GM18873 (cell line): ENCODE measurements at regions not wholly inside any gene's neighbourhood (a gene's known extent, or its start where the extent isn't known, plus 50 kb on each side); places are given as distances from the start of the nearest gene placed in this dataset.

Experiments
- ATAC-seq: cut with Tn5 transposase; IDR thresholded peaks from one replicate; pipeline ENCODE4 v1.9.1; 2021; ENCODE audit warnings: mild to moderate bottlenecking, moderate library complexity, moderate number of reproducible peaks; ENCODE audit not compliant: unreplicated experiment, low FRiP score

GRCh38 chr10:83820033-83820432 lies 319.3 kb upstream of the GHITM start:
- ATAC-seq: no peak

GRCh38 chr10:83824099-83824498 lies 315.2 kb upstream of the GHITM start:
- no peak for ATAC-seq

DNA sequence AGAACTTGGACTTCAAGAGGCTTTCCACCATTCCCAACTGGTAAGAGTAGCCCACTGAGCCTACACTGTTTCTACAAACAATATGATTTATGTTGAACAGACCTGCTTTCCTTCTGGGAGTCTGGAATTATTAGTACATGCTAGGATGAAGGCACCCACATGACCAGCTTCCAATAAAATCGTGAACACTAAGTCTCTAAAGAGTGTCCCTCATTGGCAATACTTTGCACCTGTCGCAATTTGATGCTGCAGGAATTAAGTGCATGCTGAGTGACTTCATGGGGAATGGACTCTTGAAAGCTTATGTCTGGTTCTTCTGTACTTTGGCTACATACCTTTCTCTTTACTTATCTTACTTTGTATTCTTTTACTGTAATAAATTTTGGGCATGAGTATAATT lies 305.2 kb upstream of the GHITM start:
- no peak for ATAC-seq

- no peak for ATAC-seq
Observed at GRCh38 chr10:83835945-83836745, 303.2 kb upstream of the GHITM start.

- no peak for ATAC-seq
Observed at GRCh38 chr10:83848677-83849076, 290.6 kb upstream of the GHITM start.

DNA sequence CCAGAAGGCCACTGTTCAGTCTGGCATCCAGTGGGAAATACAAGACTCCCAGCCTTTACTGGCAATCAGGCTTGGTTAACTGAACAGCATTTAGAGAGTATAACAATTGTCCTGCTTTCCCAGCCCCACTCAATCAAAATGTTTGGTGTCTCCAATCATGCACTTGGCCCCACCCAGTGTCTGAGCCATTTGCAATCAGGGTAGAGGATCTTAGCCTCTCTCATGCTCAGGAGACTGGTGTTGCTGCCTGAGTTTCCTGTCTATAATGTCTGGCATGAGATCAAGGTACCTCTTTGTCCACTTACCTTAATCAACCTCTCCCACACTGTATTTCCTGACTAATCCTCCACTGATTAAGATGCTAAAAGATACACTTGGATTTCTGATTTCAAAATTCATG lies 290.2 kb upstream of the GHITM start:
- no peak for ATAC-seq

GRCh38 chr10:83852146-83852545 lies 287.2 kb upstream of the GHITM start:
- no peak for ATAC-seq

- no peak for ATAC-seq
Observed at GRCh38 chr10:83862723-83863122, 276.6 kb upstream of the GHITM start.

GRCh38 chr10:83863283-83863966 lies 275.9 kb upstream of the GHITM start:
- no peak for ATAC-seq

DNA sequence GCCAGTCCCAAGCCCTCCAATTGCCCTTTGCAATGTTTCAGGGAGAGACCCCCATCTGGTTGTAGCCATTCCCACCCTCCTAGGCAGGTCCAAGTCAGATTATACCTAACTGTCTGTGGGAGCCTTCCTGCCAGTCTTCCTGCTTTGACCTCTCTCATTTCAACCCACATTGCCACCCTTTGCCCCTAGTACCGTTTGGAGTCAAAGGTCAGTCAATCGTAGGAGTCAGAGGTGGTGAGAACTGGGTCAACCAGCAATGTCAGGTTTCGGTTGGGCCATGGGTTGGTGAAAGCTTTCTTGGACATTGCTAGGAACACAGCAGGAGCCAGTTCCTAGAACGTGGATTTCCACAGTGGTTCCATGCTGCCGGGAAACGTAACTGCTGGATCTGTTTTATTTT lies 269.4 kb upstream of the GHITM start:
- ATAC-seq: no peak

- ATAC-seq: peak; percentile 91
Observed at GRCh38 chr10:83871187-83872081, 267.9 kb upstream of the GHITM start.

GRCh38 chr10:83880252-83880791 lies 259.0 kb upstream of the GHITM start:
- no peak for ATAC-seq

DNA sequence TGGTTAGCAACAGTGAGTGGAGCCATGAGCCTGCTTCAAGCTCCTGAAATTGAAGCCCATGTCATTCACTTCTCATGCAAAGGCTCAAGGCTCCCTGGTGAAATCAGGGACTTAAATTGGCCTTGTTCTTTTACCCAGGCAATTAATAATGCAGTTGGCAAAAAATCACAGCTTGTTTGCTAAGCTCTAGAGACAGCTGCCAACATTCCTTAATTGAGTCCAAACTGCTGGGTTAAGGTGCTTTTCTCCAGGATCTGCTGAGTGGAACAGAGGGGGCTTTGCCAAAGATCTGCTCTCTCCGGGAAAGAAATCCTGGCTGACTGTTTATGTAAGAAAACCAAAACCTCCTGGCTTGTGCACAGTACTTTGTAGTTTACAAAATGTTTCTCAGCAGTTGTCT lies 257.6 kb upstream of the GHITM start:
- ATAC-seq: no peak

- ATAC-seq: no peak
Observed at GRCh38 chr10:83886871-83887270, 252.4 kb upstream of the GHITM start.

DNA sequence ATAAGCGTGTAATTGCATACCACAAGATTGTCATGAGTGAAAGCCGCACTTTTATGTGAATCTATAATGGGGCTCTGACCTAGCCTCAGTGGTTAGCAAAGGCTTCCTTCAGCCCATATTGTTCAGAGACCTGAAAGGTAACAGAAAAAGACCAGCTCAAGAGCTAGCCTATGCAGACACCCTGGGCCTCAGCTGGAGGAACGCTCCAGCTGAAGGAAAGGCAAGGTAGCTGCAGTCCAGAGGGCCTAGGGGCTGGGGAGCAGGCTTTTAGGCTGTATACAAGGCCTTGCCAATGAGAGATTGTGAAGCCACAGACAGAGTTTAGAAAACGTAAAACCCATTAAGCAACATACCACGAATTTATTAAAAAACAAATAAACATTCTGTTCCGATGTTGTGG lies 246.6 kb upstream of the GHITM start:
- ATAC-seq: no peak

DNA sequence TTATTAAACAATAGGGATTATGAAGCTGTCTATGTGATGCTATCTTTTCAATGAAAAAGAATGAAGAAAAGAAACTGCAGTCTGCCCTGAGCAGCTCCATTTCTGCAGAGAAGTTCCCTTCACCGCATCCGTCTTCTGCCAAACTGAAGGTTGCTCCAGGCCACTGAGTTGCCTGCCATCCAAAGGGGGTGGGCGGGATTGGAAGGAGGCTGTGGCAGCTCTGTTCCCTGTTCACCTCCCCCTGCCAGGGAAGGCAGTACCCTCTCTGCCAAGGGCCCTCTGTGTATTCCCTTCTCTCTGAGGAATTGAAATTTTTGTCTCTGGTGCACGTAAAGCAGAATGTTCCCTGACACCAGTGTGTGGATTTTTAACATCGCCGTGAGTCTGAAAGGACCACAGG lies 243.1 kb upstream of the GHITM start:
- no peak for ATAC-seq

DNA sequence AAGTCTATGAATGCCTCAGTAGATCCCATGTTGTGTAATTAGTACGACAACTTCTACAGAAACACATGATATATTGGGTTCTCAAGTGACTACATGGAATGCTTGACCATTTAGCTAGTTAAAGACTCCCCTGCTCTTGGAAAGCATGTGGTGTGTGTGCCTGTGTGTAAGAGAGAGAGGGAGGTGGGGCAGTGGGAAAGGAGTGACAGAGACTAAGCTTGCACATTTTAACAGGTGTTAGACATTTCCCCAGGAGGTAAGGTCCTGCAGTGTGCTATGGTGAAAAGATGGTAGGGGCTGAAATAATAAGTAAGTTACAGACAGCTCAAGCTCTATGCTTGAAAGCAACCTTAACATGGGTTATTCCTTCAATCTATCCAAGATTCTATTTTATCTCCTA lies 241.7 kb upstream of the GHITM start:
- ATAC-seq: no peak

GRCh38 chr10:83908506-83908905 lies 230.8 kb upstream of the GHITM start:
- no peak for ATAC-seq

- no peak for ATAC-seq
Observed at GRCh38 chr10:83909001-83909400, 230.3 kb upstream of the GHITM start.

DNA sequence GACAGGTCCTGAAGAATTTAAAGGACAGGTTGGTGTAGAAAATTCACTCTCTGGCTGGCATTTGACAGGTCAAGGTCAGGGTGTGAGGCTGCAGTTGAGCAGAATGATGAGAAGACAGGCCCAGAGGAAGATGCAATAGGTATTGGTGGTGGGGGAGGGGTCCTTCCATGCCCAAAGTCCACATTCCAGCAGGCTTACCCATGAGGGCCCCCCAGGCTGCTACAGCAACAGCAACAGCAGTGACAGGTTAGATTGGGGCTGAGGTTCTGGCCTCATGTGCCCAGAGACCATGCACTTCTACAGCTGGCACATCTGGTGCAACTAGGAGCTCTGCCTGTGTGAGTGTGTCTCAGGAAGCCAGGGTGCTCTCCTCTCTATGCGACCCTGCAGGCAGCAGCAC lies 223.5 kb upstream of the GHITM start:
- ATAC-seq: no peak
